K562 (cell line): ENCODE measurements at regions not wholly inside any gene's neighbourhood (a gene's known extent, or its start where the extent isn't known, plus 50 kb on each side); places are given as distances from the start of the nearest gene placed in this dataset.

Experiments
- CHAMP1 ChIP-seq: fragments of 450-650 bp; IDR thresholded peaks from 2 replicates; pipeline ENCODE4 v1.6.1; 2016; ENCODE audit warnings: mild to moderate bottlenecking
- E2F6 ChIP-seq, 2 experiments: IDR thresholded peaks; 2 replicates each; pipeline ENCODE4 v1.6.1; 2011; ENCODE audit warnings: borderline replicate concordance in 1 of 2, control low read depth in 1 of 2, low read depth in 1 of 2, low read length in 1 of 2, mild to moderate bottlenecking in 1 of 2, mixed read lengths in 1 of 2, moderate library complexity in 1 of 2; ENCODE audit not compliant: insufficient read depth in 1 of 2, insufficient read length in 1 of 2, poor library complexity in 1 of 2, severe bottlenecking in 1 of 2; ENCODE audit errors: extremely low read depth in 1 of 2
- ETS1 ChIP-seq: conservative IDR thresholded peaks from 2 replicates; pipeline ENCODE4 v1.6.1; 2011; ENCODE audit warnings: low read depth, mild to moderate bottlenecking, low read length; ENCODE audit not compliant: control insufficient read depth
- MCM7 ChIP-seq, 2 experiments: fragments of 450-650 bp; IDR thresholded peaks; 2 replicates each; pipeline ENCODE4 v1.6.1; 2016 to 2018
- SIX5 ChIP-seq, 2 experiments: IDR thresholded peaks; 2 replicates each; pipeline ENCODE4 v1.6.1; 2011; ENCODE audit warnings: low read length in 2 of 2, borderline replicate concordance in 1 of 2, low read depth in 1 of 2, mild to moderate bottlenecking in 1 of 2, moderate library complexity in 1 of 2; ENCODE audit not compliant: insufficient read depth in 1 of 2
- TAF15 ChIP-seq: fragments of 200-400 bp; formaldehyde crosslinking; IDR thresholded peaks from 2 replicates; pipeline ENCODE4 v1.6.1; 2017; ENCODE audit warnings: mild to moderate bottlenecking, low read depth, low read length, moderate library complexity
- ZNF143 ChIP-seq: sonication (generic); formaldehyde crosslinking; IDR thresholded peaks from 2 replicates; pipeline ENCODE4 v1.9.0; 2022; ENCODE audit warnings: mild to moderate bottlenecking, missing genetic modification reagents
- ZNF589 ChIP-seq: fragments of 200-800 bp; sonication (Bioruptor generic); IDR thresholded peaks from 2 replicates; pipeline ENCODE4 v1.6.1; 2016; ENCODE audit warnings: low read depth, missing genetic modification characterization, missing compliant biosample characterization
- TF ChIP-seq, protein P1 (sequence below): fragments of 450-650 bp; conservative IDR thresholded peaks from 2 replicates; pipeline ENCODE4 v1.6.1; 2016; ENCODE audit warnings: missing genetic modification characterization, low read depth, mild to moderate bottlenecking, missing compliant biosample characterization, moderate library complexity
- TF ChIP-seq, protein P2 (sequence below): IDR thresholded peaks from 2 replicates; pipeline ENCODE4 v1.6.1; 2012; ENCODE audit warnings: low read depth, low read length, improper control_type of control experiment, borderline replicate concordance

DNA sequence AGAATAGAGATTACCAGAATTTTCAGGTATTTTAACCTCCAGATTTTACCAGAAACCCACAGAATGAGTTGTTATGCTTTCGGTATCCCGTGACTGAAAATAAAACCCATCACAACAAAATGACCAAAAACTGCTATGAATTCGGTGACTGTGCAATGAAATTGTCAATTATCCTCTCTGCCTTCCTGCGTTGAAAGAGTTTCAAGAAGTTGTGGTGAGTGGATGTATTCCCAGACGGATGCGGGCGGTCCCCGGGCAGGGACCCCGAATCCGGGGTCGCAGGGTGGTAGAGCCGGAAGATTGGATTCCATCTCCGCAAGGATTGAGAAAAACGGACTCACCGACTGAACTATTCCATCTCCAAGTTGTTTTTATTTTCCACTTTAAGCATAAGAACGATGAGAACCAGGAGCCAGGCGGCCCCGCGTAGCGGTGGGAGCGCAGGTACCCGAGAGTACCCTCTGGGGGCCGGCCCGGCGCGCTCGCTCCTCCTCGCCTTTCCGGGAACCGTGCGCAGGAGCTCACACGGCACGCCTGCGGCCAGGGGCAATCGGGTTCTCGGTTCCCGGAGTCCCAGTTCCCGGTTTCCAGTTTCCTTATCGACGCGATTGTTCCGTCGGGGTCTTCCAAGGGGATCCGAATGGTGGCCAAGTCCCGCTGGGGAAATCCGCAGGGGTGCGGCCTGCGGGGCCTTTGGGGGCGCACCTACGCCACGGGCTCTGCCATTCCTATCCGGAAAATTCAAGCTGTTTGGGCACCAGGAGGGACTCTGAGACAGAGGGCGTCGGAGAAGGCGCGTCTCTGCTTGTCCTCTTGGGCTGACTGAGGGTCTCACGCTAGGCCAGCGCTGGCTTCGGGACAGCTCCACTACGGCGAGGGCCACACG, 104.9 kb upstream of the PRDM1 start (continued):
- no peak for TF ChIP-seq CHAMP1
- TF ChIP-seq SIX5 (IDR thresholded peaks at IDR 0.05; ENCODE audit: borderline replicate concordance in 1 of 2, insufficient read depth in 1 of 2, low read depth in 1 of 2, low read length in 2 of 2): no peak
- TF ChIP-seq, protein P1, sequence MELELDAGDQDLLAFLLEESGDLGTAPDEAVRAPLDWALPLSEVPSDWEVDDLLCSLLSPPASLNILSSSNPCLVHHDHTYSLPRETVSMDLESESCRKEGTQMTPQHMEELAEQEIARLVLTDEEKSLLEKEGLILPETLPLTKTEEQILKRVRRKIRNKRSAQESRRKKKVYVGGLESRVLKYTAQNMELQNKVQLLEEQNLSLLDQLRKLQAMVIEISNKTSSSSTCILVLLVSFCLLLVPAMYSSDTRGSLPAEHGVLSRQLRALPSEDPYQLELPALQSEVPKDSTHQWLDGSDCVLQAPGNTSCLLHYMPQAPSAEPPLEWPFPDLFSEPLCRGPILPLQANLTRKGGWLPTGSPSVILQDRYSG (tag): no peak
- no peak for TF ChIP-seq MCM7 (IDR thresholded peaks at IDR 0.05)
- no peak for TF ChIP-seq TAF15
- TF ChIP-seq ETS1: no peak
- TF ChIP-seq ZNF589 (CRISPR knock-in tag): no peak
- no peak for TF ChIP-seq E2F6 (IDR thresholded peaks at IDR 0.05; ENCODE audit: borderline replicate concordance in 1 of 2, extremely low read depth in 1 of 2, insufficient read depth in 1 of 2, insufficient read length in 1 of 2, low read depth in 1 of 2, low read length in 1 of 2, poor library complexity in 1 of 2, severe bottlenecking in 1 of 2)
- TF ChIP-seq, protein P2, sequence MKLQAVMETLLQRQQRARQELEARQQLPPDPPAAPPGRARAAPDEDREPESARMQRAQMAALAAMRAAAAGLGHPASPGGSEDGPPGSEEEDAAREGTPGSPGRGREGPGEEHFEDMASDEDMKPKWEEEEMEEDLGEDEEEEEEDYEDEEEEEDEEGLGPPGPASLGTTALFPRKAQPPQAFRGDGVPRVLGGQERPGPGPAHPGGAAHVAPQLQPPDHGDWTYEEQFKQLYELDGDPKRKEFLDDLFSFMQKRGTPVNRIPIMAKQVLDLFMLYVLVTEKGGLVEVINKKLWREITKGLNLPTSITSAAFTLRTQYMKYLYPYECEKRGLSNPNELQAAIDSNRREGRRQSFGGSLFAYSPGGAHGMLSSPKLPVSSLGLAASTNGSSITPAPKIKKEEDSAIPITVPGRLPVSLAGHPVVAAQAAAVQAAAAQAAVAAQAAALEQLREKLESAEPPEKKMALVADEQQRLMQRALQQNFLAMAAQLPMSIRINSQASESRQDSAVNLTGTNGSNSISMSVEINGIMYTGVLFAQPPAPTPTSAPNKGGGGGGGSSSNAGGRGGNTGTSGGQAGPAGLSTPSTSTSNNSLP: no peak
- no peak for TF ChIP-seq ZNF143
